H1 (cell line): ENCODE measurements at regions not wholly inside any gene's neighbourhood (a gene's known extent, or its start where the extent isn't known, plus 50 kb on each side); places are given as distances from the start of the nearest gene placed in this dataset.

Experiments
- CTCF ChIA-PET: fragments of 300-600 bp; sonication (Branson Sonifier 250); formaldehyde crosslinking; loops from one replicate; lab custom pipeline; 2021; ENCODE audit not compliant: partially characterized antibody; lab: Charles Lee
- POLR2A ChIA-PET: fragments of 300-600 bp; sonication (Branson Sonifier 250); formaldehyde crosslinking; loops from one replicate; lab custom pipeline; 2021; ENCODE audit warnings: inconsistent platforms; ENCODE audit not compliant: partially characterized antibody; lab: Charles Lee
- DNase-seq, 2 experiments: peaks; one replicate each; pipeline versions ENCODE4 v3.0.0 to v3.0.0-alpha.2; 2010 to 2022; ENCODE audit warnings: low spot score in 2 of 2, low read depth in 1 of 2, mixed read lengths in 1 of 2
- FAIRE-seq: peaks from 2 replicates; lab custom pipeline; 2011; peaks lifted over from hg19 to GRCh38; lab: Jason Lieb, UNC
- H2AFZ ChIP-seq: 2 replicates; pipeline ENCODE4 v1.8.1; 2012; ENCODE audit warnings: low read length, inconsistent platforms
- H2AK5ac ChIP-seq: 2 replicates; pipeline ENCODE4 v1.6.1; 2013; ENCODE audit warnings: low read depth, low read length
- H2BK120ac ChIP-seq: replicated peaks from 2 replicates; pipeline ENCODE3; 2013; ENCODE audit warnings: low read depth, low read length, inconsistent platforms
- H2BK12ac ChIP-seq: 2 replicates; pipeline ENCODE4 v1.6.1; 2013; ENCODE audit warnings: low read depth, low read length
- H2BK15ac ChIP-seq: 2 replicates; pipeline ENCODE4 v1.6.1; 2013; ENCODE audit warnings: low read length
- H2BK20ac ChIP-seq: 2 replicates; pipeline ENCODE4 v1.6.1; 2013; ENCODE audit warnings: low read length
- H2BK5ac ChIP-seq: 2 replicates; pipeline ENCODE4 v1.6.1; 2013; ENCODE audit warnings: low read depth, low read length
- H3K14ac ChIP-seq: 2 replicates; pipeline ENCODE4 v1.6.1; 2013; ENCODE audit warnings: inconsistent platforms; ENCODE audit not compliant: insufficient read length
- H3K18ac ChIP-seq: 2 replicates; pipeline ENCODE4 v1.6.1; 2013; ENCODE audit warnings: low read length; ENCODE audit errors: extremely low read depth
- H3K23ac ChIP-seq: 2 replicates; pipeline ENCODE4 v1.6.1; 2013; ENCODE audit warnings: inconsistent platforms; ENCODE audit not compliant: insufficient read length
- H3K23me2 ChIP-seq: 2 replicates; pipeline ENCODE4 v1.6.1; 2013; ENCODE audit warnings: low read depth, low read length
- H3K27ac ChIP-seq: 2 replicates; pipeline ENCODE4 v1.6.1; 2011; ENCODE audit warnings: low read depth, low read length, inconsistent platforms
- H3K27me3 ChIP-seq, 4 experiments: replicated peaks in 1 of 4; 1 replicate in 1 of 4; 2 replicates in 3 of 4; pipeline versions ENCODE4 v1.6.1 to v1.8.1; 2011 to 2013; ENCODE audit warnings: low read length in 3 of 4, mild to moderate bottlenecking in 3 of 4, inconsistent platforms in 2 of 4, mixed read lengths in 2 of 4, moderate library complexity in 1 of 4; ENCODE audit not compliant: control insufficient read depth in 3 of 4, insufficient read depth in 3 of 4; ENCODE audit errors: extremely low read depth in 1 of 4
- H3K36me3 ChIP-seq, 4 experiments: 2 replicates each; pipeline versions ENCODE4 v1.6.1 to v1.8.1; 2011 to 2013; ENCODE audit warnings: mild to moderate bottlenecking in 4 of 4, low read length in 3 of 4, moderate library complexity in 2 of 4, control low read depth in 1 of 4, inconsistent platforms in 1 of 4; ENCODE audit not compliant: insufficient read depth in 4 of 4, control insufficient read depth in 2 of 4
- H3K4ac ChIP-seq: replicated peaks from 2 replicates; pipeline ENCODE3; 2013; ENCODE audit warnings: low read length, low read depth, mixed read lengths, inconsistent platforms; ENCODE audit not compliant: insufficient read length
- H3K4me1 ChIP-seq, 4 experiments: replicated peaks in 1 of 4; 1 replicate in 1 of 4; 2 replicates in 3 of 4; pipeline versions ENCODE4 v1.6.1 to v1.8.1; 2011 to 2013; ENCODE audit warnings: low read length in 3 of 4, inconsistent platforms in 2 of 4, mixed read lengths in 1 of 4; ENCODE audit not compliant: insufficient read depth in 4 of 4, control insufficient read depth in 3 of 4
- H3K4me2 ChIP-seq, 2 experiments: 2 replicates each; pipeline versions ENCODE4 v1.6.1 to v1.8.1; 2011 to 2013; ENCODE audit warnings: low read depth in 2 of 2, low read length in 2 of 2, control low read depth in 1 of 2, inconsistent platforms in 1 of 2, mild to moderate bottlenecking in 1 of 2; ENCODE audit not compliant: insufficient read depth in 1 of 2
- H3K4me3 ChIP-seq, 4 experiments: fragments of 200-600, 300-600 bp in 1 of 4; sonication (generic), shearing (Covaris generic), sonication (Bioruptor Twin) in 1 of 4; 2 replicates each; pipeline versions ENCODE4 v1.5.1 to v1.8.1; 2011 to 2016; ENCODE audit warnings: low read length in 4 of 4, low read depth in 3 of 4, control low read depth in 2 of 4, inconsistent platforms in 2 of 4, mild to moderate bottlenecking in 2 of 4, mixed read lengths in 1 of 4, moderate library complexity in 1 of 4; ENCODE audit not compliant: insufficient read depth in 2 of 4; ENCODE audit errors: extremely low read depth in 1 of 4
- H3K56ac ChIP-seq: replicated peaks from 2 replicates; pipeline ENCODE3; 2013; ENCODE audit warnings: low read depth, mild to moderate bottlenecking, mixed read lengths, low read length, inconsistent platforms; ENCODE audit not compliant: insufficient read length
- H3K79me1 ChIP-seq: 2 replicates; pipeline ENCODE4 v1.6.1; 2013; ENCODE audit warnings: low read depth, low read length, control low read depth
- H3K79me2 ChIP-seq, 2 experiments: 2 replicates each; pipeline versions ENCODE4 v1.6.1 to v1.8.1; 2012 to 2013; ENCODE audit warnings: low read length in 2 of 2, mild to moderate bottlenecking in 2 of 2, inconsistent platforms in 1 of 2; ENCODE audit not compliant: insufficient read depth in 2 of 2, control insufficient read depth in 1 of 2
- H3K9ac ChIP-seq, 4 experiments: replicated peaks in 1 of 4; 1 replicate in 1 of 4; 2 replicates in 3 of 4; pipeline versions ENCODE4 v1.6.1 to v1.8.1; 2011 to 2013; ENCODE audit warnings: low read depth in 3 of 4, low read length in 3 of 4, control low read depth in 2 of 4, mild to moderate bottlenecking in 2 of 4, moderate library complexity in 2 of 4, inconsistent platforms in 1 of 4; ENCODE audit errors: extremely low read depth in 1 of 4
- H3K9me3 ChIP-seq, 2 experiments: 2 replicates each; pipeline versions ENCODE4 v1.6.1 to v1.8.1; 2012 to 2013; ENCODE audit warnings: mild to moderate bottlenecking in 2 of 2, moderate library complexity in 2 of 2, control low read depth in 1 of 2, inconsistent platforms in 1 of 2, low read depth in 1 of 2, low read length in 1 of 2, mixed read lengths in 1 of 2; ENCODE audit not compliant: insufficient read depth in 2 of 2
- H4K20me1 ChIP-seq, 2 experiments: replicated peaks in 1 of 2; 2 replicates each; pipeline versions ENCODE3 to v1.8.1; 2011 to 2013; ENCODE audit warnings: inconsistent platforms in 2 of 2, low read length in 2 of 2, mild to moderate bottlenecking in 1 of 2; ENCODE audit not compliant: insufficient read depth in 2 of 2, control insufficient read depth in 1 of 2
- H4K5ac ChIP-seq: 2 replicates; pipeline ENCODE4 v1.6.1; 2013; ENCODE audit warnings: low read length, low read depth, mixed read lengths, inconsistent platforms; ENCODE audit not compliant: insufficient read length
- H4K8ac ChIP-seq: 2 replicates; pipeline ENCODE4 v1.8.0; 2013; ENCODE audit warnings: mild to moderate bottlenecking, moderate library complexity, low read length, inconsistent platforms; ENCODE audit not compliant: insufficient read depth; ENCODE audit errors: extremely low read depth
- H4K91ac ChIP-seq: replicated peaks from 2 replicates; pipeline ENCODE3; 2013; ENCODE audit warnings: low read length, mixed read lengths, inconsistent platforms; ENCODE audit not compliant: insufficient read length
- EGR1 ChIP-seq: IDR thresholded peaks from 2 replicates; pipeline ENCODE4 v1.6.1; 2011; ENCODE audit warnings: low read depth, low read length, borderline replicate concordance
- HDAC2 ChIP-seq, 2 experiments: fragments of 300-600 bp in 1 of 2; sonication (generic) in 1 of 2; IDR thresholded peaks; 2 replicates each; pipeline ENCODE4 v1.6.1; 2011 to 2012; ENCODE audit warnings: low read depth in 2 of 2, low read length in 2 of 2, mild to moderate bottlenecking in 2 of 2, moderate library complexity in 2 of 2, borderline replicate concordance in 1 of 2, inconsistent platforms in 1 of 2
- HDAC6 ChIP-seq: IDR thresholded peaks from one replicate; pipeline ENCODE4 v1.7.1; 2012; ENCODE audit warnings: low read depth, mild to moderate bottlenecking, inconsistent platforms, low read length, moderate library complexity
- KDM1A ChIP-seq: fragments of 200-600, 300-600 bp; sonication (generic); IDR thresholded peaks from 2 replicates; pipeline ENCODE4 v1.7.1; 2016; ENCODE audit warnings: mild to moderate bottlenecking, low read length, borderline replicate concordance
- NANOG ChIP-seq: IDR thresholded peaks from 2 replicates; pipeline ENCODE4 v1.6.1; 2011; ENCODE audit warnings: low read length, low read depth, mild to moderate bottlenecking, inconsistent platforms; ENCODE audit not compliant: insufficient read depth, poor library complexity, severe bottlenecking
- RBBP5 ChIP-seq: IDR thresholded peaks from 2 replicates; pipeline ENCODE4 v1.7.1; 2012; ENCODE audit warnings: low read depth, mild to moderate bottlenecking, inconsistent platforms, low read length, moderate library complexity, borderline replicate concordance
- SIX5 ChIP-seq: IDR thresholded peaks from 2 replicates; pipeline ENCODE4 v1.6.1; 2011; ENCODE audit warnings: mild to moderate bottlenecking, low read depth, low read length
- SRF ChIP-seq: IDR thresholded peaks from 2 replicates; pipeline ENCODE4 v1.6.1; 2011; ENCODE audit warnings: mild to moderate bottlenecking, low read depth, low read length, moderate library complexity
- WGBS, 2 experiments: shearing (Covaris generic) in 1 of 2; methylation state at CpG; one replicate each; pipeline versions ENCODE4 v1.1.6 to v1.1.7; 2013 to 2015; ENCODE audit warnings: low lambda C conversion rate in 2 of 2, mixed read lengths in 2 of 2, inconsistent platforms in 1 of 2, low coverage in 1 of 2, missing lambda C conversion rate in 1 of 2; ENCODE audit not compliant: insufficient replicate concordance in 2 of 2, insufficient coverage in 1 of 2, insufficient read length in 1 of 2; ENCODE audit errors: extremely low coverage in 1 of 2, missing lambda C conversion rate in 1 of 2; 5-methylcytosine and 5-hydroxymethylcytosine counted together

DNA sequence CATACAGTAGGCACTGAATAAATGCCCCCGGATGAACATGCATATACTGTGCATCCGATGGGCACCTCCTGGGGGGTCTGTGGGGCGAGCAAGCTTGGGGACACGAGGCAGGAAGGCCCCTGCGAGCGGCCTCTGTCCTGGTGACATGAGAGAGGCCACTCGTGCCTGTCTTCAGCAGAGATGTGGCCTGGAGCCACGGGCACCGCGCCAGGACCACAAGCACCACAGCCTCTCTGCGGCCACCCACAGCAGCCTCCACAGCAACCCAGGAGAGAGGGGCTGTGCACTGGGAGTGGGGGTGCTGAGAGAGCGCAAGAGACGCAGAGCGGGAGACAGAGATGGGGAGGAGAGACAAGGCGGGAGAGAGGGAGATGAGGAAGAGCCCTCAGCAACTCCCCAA lies 118.5 kb downstream of the RFLNA start:
- H3K36me3 ChIP-seq, result peaks cover 0 to 8% (median 4%) of the 10 kb centered on the region in 4 experiments; a peak in 3 of 8 replicates
- FAIRE-seq, result no peak
- no peak for TF ChIP-seq SRF
- no peak for TF ChIP-seq HDAC6
- TF ChIP-seq HDAC2 (IDR thresholded peaks at IDR 0.05; ENCODE audit: borderline replicate concordance in 1 of 2, low read depth in 2 of 2, low read length in 2 of 2), result no peak
- no peak for TF ChIP-seq EGR1
- TF ChIP-seq SIX5, result no peak
- TF ChIP-seq RBBP5, result no peak
- TF ChIP-seq NANOG, result no peak
- TF ChIP-seq KDM1A, result no peak
- TF ChIP-seq, all 59 proteins: peak for 0
- H3K4ac ChIP-seq, result no peak overlapping the region
- H3K4me1 ChIP-seq, result peaks cover 0 to 16% (median 9%) of the 10 kb centered on the region in 4 experiments; a peak in 6 of 7 replicates
- H4K91ac ChIP-seq, result no peak overlapping the region
- no peaks in the 10 kb centered on the region for H3K9me3 ChIP-seq
- H4K8ac ChIP-seq, result no peak overlapping the region
- H3K18ac ChIP-seq, result no peak overlapping the region
- H3K27ac ChIP-seq, result no peak overlapping the region
- no peak overlapping the region for H3K56ac ChIP-seq
- peaks cover 0 to 11% of the 10 kb centered on the region in 2 experiments; a peak in 1 of 4 replicates for H3K79me2 ChIP-seq
- no peak overlapping the region for H3K4me2 ChIP-seq
- H2BK120ac ChIP-seq, result no peak overlapping the region
- H4K5ac ChIP-seq, result no peak overlapping the region
- H2AFZ ChIP-seq, result no peak overlapping the region
- peaks cover 14% of the 10 kb centered on the region for H3K79me1 ChIP-seq
- H3K23me2 ChIP-seq, result no peaks in the 10 kb centered on the region
- no peaks in the 10 kb centered on the region for H3K27me3 ChIP-seq
- H3K14ac ChIP-seq, result no peak overlapping the region
- no peak overlapping the region for H2BK15ac ChIP-seq
- no peak overlapping the region for H3K23ac ChIP-seq
- ChIA-PET POLR2A (interaction anchor here (0.7 kb wide), 1 partner anchor 23 kb away, joined by 3 read pairs; no protein-coding TSS in a partner anchor), CTCF (interaction anchor here (3.0 kb wide), 1 partner anchor 14 kb away, joined by 9 read pairs; no protein-coding TSS in a partner anchor)
- no peak overlapping the region for H3K9ac ChIP-seq
- 93% methylated on average over 15 of the region's 15 CpGs; no CpG with 5 or more reads in 1 of the 2 experiments for WGBS, 2 experiments
- no peak overlapping the region for H2BK20ac ChIP-seq
- no peak overlapping the region; the same call in 1 of the 2 replicates for H2BK5ac ChIP-seq
- H2BK12ac ChIP-seq, result no peak overlapping the region
- no peak overlapping the region for H3K4me3 ChIP-seq
- no peak overlapping the region for H2AK5ac ChIP-seq
- peaks cover 7 to 15% of the 10 kb centered on the region in 2 experiments for H4K20me1 ChIP-seq
- no peak for DNase-seq
